ENCODE measurements at regions not wholly inside any gene's neighbourhood (a gene's known extent, or its start where the extent isn't known, plus 50 kb on each side); places are given as distances from the start of the nearest gene placed in this dataset.

GRCh38 chr2:34578641-34579040, 979.5 kb upstream of the FAM98A start:
- H3K9me3 ChIP-seq (replicated peaks; ENCODE audit: control insufficient read depth, insufficient read depth, low read length) = no peaks in the 10 kb centered on the region
- WGBS (ENCODE audit: insufficient coverage, insufficient replicate concordance, low lambda C conversion rate, missing lambda C conversion rate) = 29% methylated on average over 2 of the region's 2 CpGs
- SMC1A ChIA-PET (ENCODE audit: uncharacterized antibody, unreplicated experiment) = no interaction called here
- RAD21 ChIA-PET (ENCODE audit: unreplicated experiment) = no interaction called here
- no peak for ATAC-seq
- no peaks in the 10 kb centered on the region for H4K20me1 ChIP-seq (ENCODE audit: control insufficient read depth, insufficient read depth)
- FAIRE-seq = no peak
- H3K27ac ChIP-seq (ENCODE audit: control insufficient read depth, insufficient read depth) = no peak overlapping the region
- no peak overlapping the region for H3K4me3 ChIP-seq
- no peak for DNase-seq (ENCODE audit: low read depth, low spot score)
- no peak overlapping the region for H2AFZ ChIP-seq (ENCODE audit: control insufficient read depth, low read depth, low read length)
- no peaks in the 10 kb centered on the region for H3K4me1 ChIP-seq (ENCODE audit: control insufficient read depth, insufficient read depth, low read length)
- H3K79me2 ChIP-seq (ENCODE audit: control insufficient read depth, insufficient read depth, low read length) = no peaks in the 10 kb centered on the region
- POLR2A ChIA-PET = no interaction called here
- no peak for TF ChIP-seq JUNB (IDR thresholded peaks at IDR 0.05)
- TF ChIP-seq PBX3 (IDR thresholded peaks at IDR 0.05; ENCODE audit: insufficient replicate concordance, low read depth, low read length) = no peak
- no peak for TF ChIP-seq NRF1 (conservative IDR thresholded peaks at IDR 0.05; ENCODE audit: low read depth, low read length)
- TF ChIP-seq SREBF2 (IDR thresholded peaks at IDR 0.05; ENCODE audit: low read length) = no peak
- TF ChIP-seq ATF7 (IDR thresholded peaks at IDR 0.05; ENCODE audit: low read depth) = no peak
- no peak for TF ChIP-seq CUX1 (IDR thresholded peaks at IDR 0.05; ENCODE audit: insufficient replicate concordance, low read depth, low read length)
- TF ChIP-seq JUND (IDR thresholded peaks at IDR 0.05; ENCODE audit: low read depth, low read length) = no peak
- TF ChIP-seq IKZF2 (IDR thresholded peaks at IDR 0.05) = no peak
- TF ChIP-seq STAT1 (conservative IDR thresholded peaks at IDR 0.05) = no peak
- TF ChIP-seq BACH1 (IDR thresholded peaks at IDR 0.05; ENCODE audit: borderline replicate concordance) = no peak
- no peak for TF ChIP-seq TAF1 (IDR thresholded peaks at IDR 0.05; ENCODE audit: borderline replicate concordance, low read depth, low read length)
- no peak for TF ChIP-seq BCL11A (IDR thresholded peaks at IDR 0.05; ENCODE audit: low read depth, low read length)
- TF ChIP-seq NR2F1 (conservative IDR thresholded peaks at IDR 0.05) = no peak
- TF ChIP-seq GABPA (IDR thresholded peaks at IDR 0.05; ENCODE audit: low read depth) = no peak
- intact Hi-C loops (cut with micrococcal nuclease; ENCODE audit: unreplicated experiment) (no loop called here), in situ Hi-C loops (cut with MboI) (no loop called here)
- no peak overlapping the region for H3K4me2 ChIP-seq (ENCODE audit: control insufficient read depth, insufficient read depth)
- H3K36me3 ChIP-seq (ENCODE audit: control insufficient read depth in 2 of 2, insufficient read depth in 2 of 2, low read length in 1 of 2) = no peaks in the 10 kb centered on the region
- H3K27me3 ChIP-seq (replicated peaks in 1 of 2; ENCODE audit: control insufficient read depth in 2 of 2, insufficient read depth in 2 of 2, low read length in 1 of 2) = no peaks in the 10 kb centered on the region
- CTCF ChIA-PET = no interaction called here
- H3K9ac ChIP-seq (ENCODE audit: control insufficient read depth, insufficient read depth, low read length) = no peak overlapping the region
- BruUV-seq (replicated peaks) = no TSS peak

All from GM12878 (cell line).